ENCODE measurements at regions not wholly inside any gene's neighbourhood (a gene's known extent, or its start where the extent isn't known, plus 50 kb on each side); places are given as distances from the start of the nearest gene placed in this dataset.
"Not testable (repeated sequence)": the region's sequence is repeated elsewhere in the genome, so short reads cannot be mapped to it uniquely, and the experiment has no call there.

- no peak for DNase-seq (ENCODE audit: extremely low read depth, low read depth)
- TF ChIP-seq, protein P1, sequence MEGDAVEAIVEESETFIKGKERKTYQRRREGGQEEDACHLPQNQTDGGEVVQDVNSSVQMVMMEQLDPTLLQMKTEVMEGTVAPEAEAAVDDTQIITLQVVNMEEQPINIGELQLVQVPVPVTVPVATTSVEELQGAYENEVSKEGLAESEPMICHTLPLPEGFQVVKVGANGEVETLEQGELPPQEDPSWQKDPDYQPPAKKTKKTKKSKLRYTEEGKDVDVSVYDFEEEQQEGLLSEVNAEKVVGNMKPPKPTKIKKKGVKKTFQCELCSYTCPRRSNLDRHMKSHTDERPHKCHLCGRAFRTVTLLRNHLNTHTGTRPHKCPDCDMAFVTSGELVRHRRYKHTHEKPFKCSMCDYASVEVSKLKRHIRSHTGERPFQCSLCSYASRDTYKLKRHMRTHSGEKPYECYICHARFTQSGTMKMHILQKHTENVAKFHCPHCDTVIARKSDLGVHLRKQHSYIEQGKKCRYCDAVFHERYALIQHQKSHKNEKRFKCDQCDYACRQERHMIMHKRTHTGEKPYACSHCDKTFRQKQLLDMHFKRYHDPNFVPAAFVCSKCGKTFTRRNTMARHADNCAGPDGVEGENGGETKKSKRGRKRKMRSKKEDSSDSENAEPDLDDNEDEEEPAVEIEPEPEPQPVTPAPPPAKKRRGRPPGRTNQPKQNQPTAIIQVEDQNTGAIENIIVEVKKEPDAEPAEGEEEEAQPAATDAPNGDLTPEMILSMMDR (IDR thresholded peaks at IDR 0.05; ENCODE audit: low read depth, low read length, missing control alignments), result no peak
Measured at GRCh38 chr2:154507186-154507585, 191.3 kb upstream of the KCNJ3 start.

DNA sequence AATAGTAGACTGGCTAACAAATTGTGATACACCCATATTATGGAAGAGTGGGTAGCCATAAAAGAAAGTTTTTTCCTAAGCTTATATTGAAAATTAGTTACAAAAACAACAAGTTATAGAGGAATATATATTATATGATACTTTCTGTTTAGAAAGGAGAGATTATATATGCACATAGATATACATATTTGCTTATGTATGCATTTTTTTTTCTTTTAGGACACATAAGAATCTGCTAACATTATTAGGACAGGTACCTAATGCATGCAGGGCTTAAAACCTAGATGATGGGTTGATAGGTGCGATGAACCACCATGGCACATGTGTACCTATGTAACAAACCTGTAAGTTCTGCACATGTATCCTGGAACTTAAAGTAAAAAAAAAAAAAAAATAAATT, 179.6 kb upstream of the KCNJ3 start:
- TF ChIP-seq, protein P1 (IDR thresholded peaks at IDR 0.05; ENCODE audit: low read depth, low read length, missing control alignments), result no peak
- no peak overlapping the region for H3K4me3 ChIP-seq (replicated peaks; ENCODE audit: low read depth, low read length)
- DNase-seq (ENCODE audit: extremely low read depth, low read depth), result no peak

More at GRCh38 chr2:154507186-154507585, 191.3 kb upstream of the KCNJ3 start:
- H3K4me3 ChIP-seq (replicated peaks; ENCODE audit: low read depth, low read length), result no peak overlapping the region

- DNase-seq (ENCODE audit: extremely low read depth, low read depth); H3K4me3 ChIP-seq (replicated peaks; ENCODE audit: low read depth, low read length): not testable (repeated sequence)
Measured at GRCh38 chr2:154520951-154521350, 177.5 kb upstream of the KCNJ3 start.

DNA sequence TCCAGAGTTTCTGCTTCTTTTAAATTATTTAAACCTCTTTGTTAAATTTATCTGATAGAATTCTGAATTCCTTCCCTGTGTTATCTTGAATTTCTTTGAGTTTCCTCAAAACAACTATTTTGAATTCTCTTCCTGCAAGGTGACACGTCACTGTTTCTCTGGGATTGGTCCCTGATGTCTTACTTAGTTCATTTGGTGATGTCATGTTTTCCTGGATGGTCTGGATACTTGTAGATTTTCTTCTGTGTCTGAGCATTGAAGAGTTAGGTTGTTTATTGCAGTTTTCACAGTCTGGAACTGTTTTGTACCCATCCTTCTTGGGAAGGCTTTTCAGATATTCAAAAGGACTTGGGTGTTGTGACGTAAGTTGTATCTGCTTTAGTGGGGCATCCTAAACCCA, 172.3 kb upstream of the KCNJ3 start:
- TF ChIP-seq, protein P1 (IDR thresholded peaks at IDR 0.05; ENCODE audit: low read depth, low read length, missing control alignments), result no peak
- H3K4me3 ChIP-seq (replicated peaks; ENCODE audit: low read depth, low read length), result no peak overlapping the region
- no peak for DNase-seq (ENCODE audit: extremely low read depth, low read depth)

DNA sequence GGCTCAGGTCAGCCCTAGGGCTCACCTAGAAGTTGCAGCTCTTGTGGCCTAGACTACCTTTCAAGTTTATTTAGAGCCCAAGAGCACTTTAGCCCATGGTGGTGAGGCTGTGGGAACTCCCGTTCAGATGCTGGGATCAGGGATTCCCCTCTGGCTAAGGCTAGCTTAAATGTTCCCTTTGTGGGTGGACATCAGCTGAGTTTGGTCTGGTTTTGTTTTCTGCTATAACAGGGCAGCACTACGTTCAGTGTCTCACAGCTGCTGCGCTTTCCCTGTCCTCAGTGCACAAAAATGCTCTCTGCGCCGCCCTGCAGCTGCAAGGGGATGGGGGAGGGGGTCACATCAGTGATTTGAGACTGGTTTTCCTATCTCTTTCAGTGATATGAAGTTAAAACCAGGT, 170.5 kb upstream of the KCNJ3 start:
- no peak for DNase-seq (ENCODE audit: extremely low read depth, low read depth)
- TF ChIP-seq, protein P1 (IDR thresholded peaks at IDR 0.05; ENCODE audit: low read depth, low read length, missing control alignments), result no peak
- H3K4me3 ChIP-seq (replicated peaks; ENCODE audit: low read depth, low read length), result no peak overlapping the region

GRCh38 chr2:154532004-154532403, 166.5 kb upstream of the KCNJ3 start:
- H3K4me3 ChIP-seq (replicated peaks; ENCODE audit: low read depth, low read length), result no peak overlapping the region
- TF ChIP-seq, protein P1 (IDR thresholded peaks at IDR 0.05; ENCODE audit: low read depth, low read length, missing control alignments), result no peak
- DNase-seq (ENCODE audit: extremely low read depth, low read depth), result no peak

GRCh38 chr2:154532763-154533162, 165.7 kb upstream of the KCNJ3 start:
- H3K4me3 ChIP-seq (replicated peaks; ENCODE audit: low read depth, low read length), result no peak overlapping the region
- no peak for DNase-seq (ENCODE audit: extremely low read depth, low read depth)
- TF ChIP-seq, protein P1 (IDR thresholded peaks at IDR 0.05; ENCODE audit: low read depth, low read length, missing control alignments), result no peak

All from HFF-Myc (cell line).